ENCODE measurements at regions not wholly inside any gene's neighbourhood (a gene's known extent, or its start where the extent isn't known, plus 50 kb on each side); places are given as distances from the start of the nearest gene placed in this dataset.

DNA sequence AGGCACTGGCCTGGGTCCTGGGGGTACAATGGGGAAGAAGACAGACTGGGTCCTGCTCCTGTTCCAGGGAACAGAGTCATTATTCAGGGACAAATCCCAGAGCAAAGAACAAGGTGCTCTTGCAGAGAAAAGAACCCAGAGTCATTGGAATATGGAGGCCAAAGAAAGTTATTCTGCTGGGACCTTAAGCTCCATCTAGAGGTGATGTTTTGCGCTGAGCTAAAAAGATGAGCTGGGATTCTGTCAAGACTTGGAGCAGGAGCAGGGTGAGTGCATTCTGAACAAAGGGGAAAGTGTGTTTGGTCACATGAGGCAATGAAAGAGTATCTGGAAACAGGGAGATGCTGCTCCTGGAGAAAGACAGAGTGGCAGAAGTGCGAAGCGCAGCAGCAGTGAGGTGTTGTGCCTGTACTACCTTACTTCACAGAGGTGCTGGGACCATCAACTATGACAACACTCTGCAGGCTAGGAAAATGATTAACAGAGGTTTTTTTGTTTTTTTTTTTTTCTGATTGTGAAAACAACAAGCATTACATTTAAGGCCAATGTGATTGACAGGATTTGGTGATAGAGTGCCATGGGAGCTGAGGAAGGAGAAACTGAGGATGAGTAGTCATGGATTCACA, 95.3 kb upstream of the TNFSF11 start:
- no peaks in the 10 kb centered on the region; the same call in none of the 2 replicates for H3K27me3 ChIP-seq (ENCODE audit: control insufficient read depth, insufficient read depth, low read length)

GRCh38 chr13:42484386-42484785, 89.6 kb upstream of the TNFSF11 start:
- H3K27me3 ChIP-seq (ENCODE audit: control insufficient read depth, insufficient read depth, low read length): peaks cover 2% of the 10 kb centered on the region
- TF ChIP-seq, protein P1, sequence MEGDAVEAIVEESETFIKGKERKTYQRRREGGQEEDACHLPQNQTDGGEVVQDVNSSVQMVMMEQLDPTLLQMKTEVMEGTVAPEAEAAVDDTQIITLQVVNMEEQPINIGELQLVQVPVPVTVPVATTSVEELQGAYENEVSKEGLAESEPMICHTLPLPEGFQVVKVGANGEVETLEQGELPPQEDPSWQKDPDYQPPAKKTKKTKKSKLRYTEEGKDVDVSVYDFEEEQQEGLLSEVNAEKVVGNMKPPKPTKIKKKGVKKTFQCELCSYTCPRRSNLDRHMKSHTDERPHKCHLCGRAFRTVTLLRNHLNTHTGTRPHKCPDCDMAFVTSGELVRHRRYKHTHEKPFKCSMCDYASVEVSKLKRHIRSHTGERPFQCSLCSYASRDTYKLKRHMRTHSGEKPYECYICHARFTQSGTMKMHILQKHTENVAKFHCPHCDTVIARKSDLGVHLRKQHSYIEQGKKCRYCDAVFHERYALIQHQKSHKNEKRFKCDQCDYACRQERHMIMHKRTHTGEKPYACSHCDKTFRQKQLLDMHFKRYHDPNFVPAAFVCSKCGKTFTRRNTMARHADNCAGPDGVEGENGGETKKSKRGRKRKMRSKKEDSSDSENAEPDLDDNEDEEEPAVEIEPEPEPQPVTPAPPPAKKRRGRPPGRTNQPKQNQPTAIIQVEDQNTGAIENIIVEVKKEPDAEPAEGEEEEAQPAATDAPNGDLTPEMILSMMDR (IDR thresholded peaks at IDR 0.05; ENCODE audit: insufficient read depth, low read depth, low read length): no peak
- ChIA-PET POLR2A (no interaction called here), CTCF (no interaction called here)
- H3K4me3 ChIP-seq (ENCODE audit: low read depth, low read length): no peak overlapping the region
- H3K36me3 ChIP-seq (ENCODE audit: control insufficient read depth, insufficient read depth, low read length): no peaks in the 10 kb centered on the region
- DNase-seq (ENCODE audit: low read depth): no peak

More for the DNA sequence above, 95.3 kb upstream of the TNFSF11 start:
- CTCF ChIA-PET: no interaction called here
- no peaks in the 10 kb centered on the region for H3K36me3 ChIP-seq (ENCODE audit: control insufficient read depth, insufficient read depth, low read length)
- no peak for DNase-seq (ENCODE audit: low read depth)
- TF ChIP-seq, protein P1 (IDR thresholded peaks at IDR 0.05; ENCODE audit: insufficient read depth, low read depth, low read length): peak; percentile 31; the same call in 1 of the 2 replicates
- POLR2A ChIA-PET: no interaction called here
- H3K4me3 ChIP-seq (ENCODE audit: low read depth, low read length): no peak overlapping the region

GRCh38 chr13:42485272-42485671, 88.7 kb upstream of the TNFSF11 start:
- CTCF ChIA-PET: no interaction called here
- Histone ChIP-seq H3K4me3 (ENCODE audit: low read depth, low read length) (no peak overlapping the region), H3K36me3 (ENCODE audit: control insufficient read depth, insufficient read depth, low read length) (no peaks in the 10 kb centered on the region), H3K27me3 (ENCODE audit: control insufficient read depth, insufficient read depth, low read length) (peaks cover 2% of the 10 kb centered on the region; the same call in 1 of the 2 replicates)
- TF ChIP-seq, protein P1 (IDR thresholded peaks at IDR 0.05; ENCODE audit: insufficient read depth, low read depth, low read length): no peak
- POLR2A ChIA-PET: no interaction called here
- no peak for DNase-seq (ENCODE audit: low read depth)

- ChIA-PET POLR2A (no interaction called here), CTCF (no interaction called here)
- Histone ChIP-seq H3K36me3 (ENCODE audit: control insufficient read depth, insufficient read depth, low read length) (no peaks in the 10 kb centered on the region), H3K4me3 (ENCODE audit: low read depth, low read length) (no peak overlapping the region), H3K27me3 (ENCODE audit: control insufficient read depth, insufficient read depth, low read length) (peaks cover 4% of the 10 kb centered on the region)
- TF ChIP-seq, protein P1 (IDR thresholded peaks at IDR 0.05; ENCODE audit: insufficient read depth, low read depth, low read length): no peak
- peak; percentile 16 for DNase-seq (ENCODE audit: low read depth)
These were observed 87.2 kb upstream of the TNFSF11 start for GRCh38 chr13:42486711-42487198.

DNA sequence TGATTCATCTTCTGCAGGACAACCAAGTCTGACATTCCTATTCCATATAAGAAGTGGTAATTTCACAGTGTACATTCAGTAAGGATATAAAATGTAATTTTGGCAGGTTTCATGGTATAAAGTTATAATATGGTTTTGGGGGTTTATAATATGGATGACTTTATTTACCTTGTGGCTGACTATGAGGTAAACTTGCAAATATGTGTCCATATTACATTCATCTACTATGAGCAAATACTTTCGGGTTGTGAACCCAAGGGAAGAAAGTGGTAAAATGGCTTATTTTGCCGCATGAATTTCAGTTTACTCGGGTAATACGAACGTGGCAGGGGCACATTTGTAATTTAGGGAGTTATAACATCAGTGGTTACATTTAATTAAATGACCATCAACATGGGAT, 86.7 kb upstream of the TNFSF11 start:
- TF ChIP-seq, protein P1 (IDR thresholded peaks at IDR 0.05; ENCODE audit: insufficient read depth, low read depth, low read length): no peak
- POLR2A ChIA-PET: no interaction called here
- no peak for DNase-seq (ENCODE audit: low read depth)
- Histone ChIP-seq H3K4me3 (ENCODE audit: low read depth, low read length) (no peak overlapping the region), H3K36me3 (ENCODE audit: control insufficient read depth, insufficient read depth, low read length) (no peaks in the 10 kb centered on the region), H3K27me3 (ENCODE audit: control insufficient read depth, insufficient read depth, low read length) (peaks cover 4% of the 10 kb centered on the region)
- CTCF ChIA-PET: no interaction called here
